Uterus (tissue), 3 donors: ENCODE measurements at regions not wholly inside any gene's neighbourhood (a gene's known extent, or its start where the extent isn't known, plus 50 kb on each side); places are given as distances from the start of the nearest gene placed in this dataset.

Source experiments
- DNase-seq, 2 donors: peaks; one replicate each; pipeline ENCODE4 v3.0.0-alpha.2; 2019 to 2020
- H3K27ac ChIP-seq, 2 donors: fragments of 200-600 bp; sonication (generic); 1 replicate in 1 of 2; 2 replicates in 1 of 2; pipeline ENCODE4 v1.5.1; 2016 to 2018
- H3K27me3 ChIP-seq, 2 donors: fragments of 200-600 bp; sonication (generic); one replicate each; pipeline ENCODE4 v1.5.1; 2018 to 2019; ENCODE audit warnings: control low read depth in 1 of 2
- H3K36me3 ChIP-seq, 2 donors: fragments of 200-600 bp; sonication (generic); one replicate each; pipeline ENCODE4 v1.5.1; 2019; ENCODE audit warnings: control low read depth in 1 of 2
- H3K4me1 ChIP-seq, 2 donors: fragments of 200-600 bp; sonication (generic); one replicate each; pipeline ENCODE4 v1.5.1; 2018 to 2019; ENCODE audit warnings: control low read depth in 1 of 2
- H3K4me3 ChIP-seq, 2 donors: fragments of 200-600 bp; sonication (generic); 1 replicate in 1 of 2; 2 replicates in 1 of 2; pipeline ENCODE4 v1.5.1; 2018 to 2019; ENCODE audit warnings: mild to moderate bottlenecking in 1 of 2
- H3K9me3 ChIP-seq, 2 donors: fragments of 200-600 bp; sonication (generic); one replicate each; pipeline ENCODE4 v1.5.1; 2019; ENCODE audit warnings: control low read depth in 1 of 2
- POLR2A ChIP-seq, 2 donors: fragments of 450-650 bp; IDR thresholded peaks; one replicate each; pipeline ENCODE4 v1.6.1; 2016; ENCODE audit warnings: antibody characterized with exemption in 2 of 2, mild to moderate bottlenecking in 1 of 2, moderate library complexity in 1 of 2
- intact Hi-C: fragments of 100-400 bp; cut with DNase I; formaldehyde crosslinking; loops from one replicate; pipeline ENCODE4 v1.15.1; 2023; ENCODE audit warnings: low total_unique reads
- TF ChIP-seq, protein P1 (sequence below), 4 experiments: fragments of 200-600 bp in 2 of 4; fragments of 450-650 bp in 2 of 4; sonication (generic) in 2 of 4; IDR thresholded peaks; one replicate each; pipeline ENCODE4 v1.5.1; 2016 to 2019; ENCODE audit warnings: antibody characterized with exemption in 4 of 4, mild to moderate bottlenecking in 2 of 4, moderate library complexity in 1 of 4
- donor health status: DM: yes; HTN: yes; CAD: no.

DNA sequence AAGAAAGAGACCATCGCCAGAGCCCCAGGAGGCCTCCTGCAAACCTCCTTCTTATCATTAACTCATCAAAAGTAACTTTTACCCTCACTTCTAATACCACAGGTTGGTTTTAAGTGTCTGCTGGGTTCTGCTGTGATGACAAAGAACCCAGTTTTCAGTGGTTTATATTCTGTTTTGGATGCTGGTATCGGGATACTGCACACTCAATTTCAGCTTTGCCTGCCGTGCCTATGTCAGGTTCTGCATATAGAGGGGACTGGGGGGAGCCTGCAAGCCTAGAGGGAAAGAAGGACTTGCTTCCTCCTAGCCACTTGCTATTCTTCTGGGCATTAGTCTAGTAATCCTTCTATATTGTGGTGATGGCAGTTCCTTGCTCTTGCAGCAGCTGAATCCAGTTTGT is 242.4 kb downstream of the KCNRG start:
- H3K27me3 ChIP-seq = no peaks in the 10 kb centered on the region
- no peaks in the 10 kb centered on the region for H3K36me3 ChIP-seq
- no peaks in the 10 kb centered on the region for H3K4me1 ChIP-seq
- H3K9me3 ChIP-seq = no peaks in the 10 kb centered on the region
- no peak overlapping the region for H3K4me3 ChIP-seq
- no peak for DNase-seq
- intact Hi-C loops = no loop called here
- no peak overlapping the region for H3K27ac ChIP-seq
- TF ChIP-seq POLR2A (IDR thresholded peaks at IDR 0.05) = no peak

DNA sequence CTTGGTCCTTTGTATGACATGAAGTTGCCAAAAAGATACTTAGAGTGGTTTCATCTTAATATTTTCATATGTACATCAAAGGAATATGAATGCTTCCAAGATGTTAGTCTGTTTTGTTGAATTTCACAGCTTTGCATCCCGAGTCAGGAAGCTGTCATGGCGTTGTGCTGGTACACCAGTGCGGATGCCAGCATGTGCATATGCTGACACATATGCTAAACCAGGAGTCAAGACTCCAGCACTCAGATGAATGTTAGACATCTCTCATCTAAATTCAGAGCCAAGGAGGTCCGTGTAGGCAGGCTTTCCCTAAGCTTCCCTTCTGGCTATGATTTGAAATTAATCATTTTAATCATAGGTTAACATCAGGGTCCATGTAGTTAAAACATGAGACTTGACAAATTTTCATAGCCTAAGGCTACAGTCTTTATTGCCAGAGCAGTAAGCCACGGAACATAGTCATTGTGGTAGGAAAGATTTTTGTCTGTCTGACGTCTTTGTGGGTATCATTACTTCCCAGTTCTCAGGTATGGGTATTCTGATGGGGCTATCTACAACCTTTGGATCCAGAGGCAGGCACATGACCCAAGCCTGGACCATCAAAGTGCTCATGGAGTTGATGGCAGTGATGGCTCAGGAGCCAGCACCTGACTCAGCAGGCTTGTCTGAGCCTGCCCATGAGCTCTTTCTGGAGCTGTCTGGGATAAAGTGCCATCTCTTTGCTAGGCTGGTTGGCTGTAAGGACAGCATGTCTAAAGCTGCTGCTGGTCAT is 246.1 kb downstream of the KCNRG start:
- no peaks in the 10 kb centered on the region for H3K9me3 ChIP-seq
- no peaks in the 10 kb centered on the region for H3K4me1 ChIP-seq
- H3K27me3 ChIP-seq = no peaks in the 10 kb centered on the region
- intact Hi-C loops = no loop called here
- no peak for TF ChIP-seq POLR2A (IDR thresholded peaks at IDR 0.05)
- TF ChIP-seq, protein P1, sequence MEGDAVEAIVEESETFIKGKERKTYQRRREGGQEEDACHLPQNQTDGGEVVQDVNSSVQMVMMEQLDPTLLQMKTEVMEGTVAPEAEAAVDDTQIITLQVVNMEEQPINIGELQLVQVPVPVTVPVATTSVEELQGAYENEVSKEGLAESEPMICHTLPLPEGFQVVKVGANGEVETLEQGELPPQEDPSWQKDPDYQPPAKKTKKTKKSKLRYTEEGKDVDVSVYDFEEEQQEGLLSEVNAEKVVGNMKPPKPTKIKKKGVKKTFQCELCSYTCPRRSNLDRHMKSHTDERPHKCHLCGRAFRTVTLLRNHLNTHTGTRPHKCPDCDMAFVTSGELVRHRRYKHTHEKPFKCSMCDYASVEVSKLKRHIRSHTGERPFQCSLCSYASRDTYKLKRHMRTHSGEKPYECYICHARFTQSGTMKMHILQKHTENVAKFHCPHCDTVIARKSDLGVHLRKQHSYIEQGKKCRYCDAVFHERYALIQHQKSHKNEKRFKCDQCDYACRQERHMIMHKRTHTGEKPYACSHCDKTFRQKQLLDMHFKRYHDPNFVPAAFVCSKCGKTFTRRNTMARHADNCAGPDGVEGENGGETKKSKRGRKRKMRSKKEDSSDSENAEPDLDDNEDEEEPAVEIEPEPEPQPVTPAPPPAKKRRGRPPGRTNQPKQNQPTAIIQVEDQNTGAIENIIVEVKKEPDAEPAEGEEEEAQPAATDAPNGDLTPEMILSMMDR (IDR thresholded peaks at IDR 0.05) = no peak
- no peak for DNase-seq
- no peak overlapping the region for H3K27ac ChIP-seq
- no peak overlapping the region for H3K4me3 ChIP-seq
- no peaks in the 10 kb centered on the region for H3K36me3 ChIP-seq

DNA sequence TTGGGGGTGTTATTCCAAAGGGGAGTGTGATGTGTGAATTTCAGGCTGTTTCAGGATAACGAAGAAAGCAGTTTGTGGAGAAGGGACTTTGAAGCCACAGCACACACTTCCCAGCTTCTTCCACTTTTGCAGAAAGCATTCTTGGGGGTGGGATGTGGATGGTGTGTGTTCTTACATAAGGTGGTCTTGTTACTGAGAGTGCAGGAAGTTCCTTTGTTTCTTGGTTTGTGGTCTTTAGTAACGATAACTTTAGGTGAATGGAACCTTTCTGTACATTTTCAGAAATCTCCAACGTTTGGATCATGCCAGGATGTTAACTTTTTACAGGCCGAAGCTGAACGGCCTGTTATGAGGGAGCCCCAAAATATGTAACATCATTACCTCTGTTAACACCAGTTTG is 251.8 kb downstream of the KCNRG start:
- H3K27ac ChIP-seq = no peak overlapping the region
- DNase-seq = no peak
- intact Hi-C loops = no loop called here

DNA sequence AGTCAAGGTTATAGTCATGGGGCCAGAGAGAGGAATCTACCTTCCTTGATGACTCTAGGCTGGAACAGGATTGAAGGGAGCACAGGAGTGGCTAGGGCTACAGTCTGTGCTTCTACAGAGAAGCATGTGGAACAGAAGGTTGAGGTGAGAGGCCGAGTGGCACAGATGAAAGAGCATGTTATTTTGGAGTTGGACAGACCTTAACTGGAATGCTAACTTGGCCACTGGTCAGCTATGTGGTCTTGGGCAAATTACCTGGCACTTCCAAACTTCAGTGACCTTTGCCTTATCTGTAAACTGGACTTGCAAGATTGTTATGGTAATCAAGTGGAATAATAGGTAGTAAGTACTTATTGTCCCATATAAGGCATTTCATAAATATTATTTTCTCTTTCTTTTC is 252.7 kb downstream of the KCNRG start:
- H3K27me3 ChIP-seq = no peaks in the 10 kb centered on the region
- no peaks in the 10 kb centered on the region for H3K36me3 ChIP-seq
- no peak overlapping the region for H3K4me3 ChIP-seq
- no peak overlapping the region for H3K27ac ChIP-seq
- no peaks in the 10 kb centered on the region for H3K4me1 ChIP-seq
- intact Hi-C loops = no loop called here
- no peaks in the 10 kb centered on the region for H3K9me3 ChIP-seq
- DNase-seq = no peak
- TF ChIP-seq, protein P1 (IDR thresholded peaks at IDR 0.05) = no peak

More for the DNA sequence above, 251.8 kb downstream of the KCNRG start:
- TF ChIP-seq POLR2A (IDR thresholded peaks at IDR 0.05) = no peak
- TF ChIP-seq, protein P1 (IDR thresholded peaks at IDR 0.05) = no peak
- H3K4me1 ChIP-seq = no peaks in the 10 kb centered on the region
- H3K27me3 ChIP-seq = no peaks in the 10 kb centered on the region
- H3K4me3 ChIP-seq = no peak overlapping the region
- no peaks in the 10 kb centered on the region for H3K36me3 ChIP-seq
- no peaks in the 10 kb centered on the region for H3K9me3 ChIP-seq

DNA sequence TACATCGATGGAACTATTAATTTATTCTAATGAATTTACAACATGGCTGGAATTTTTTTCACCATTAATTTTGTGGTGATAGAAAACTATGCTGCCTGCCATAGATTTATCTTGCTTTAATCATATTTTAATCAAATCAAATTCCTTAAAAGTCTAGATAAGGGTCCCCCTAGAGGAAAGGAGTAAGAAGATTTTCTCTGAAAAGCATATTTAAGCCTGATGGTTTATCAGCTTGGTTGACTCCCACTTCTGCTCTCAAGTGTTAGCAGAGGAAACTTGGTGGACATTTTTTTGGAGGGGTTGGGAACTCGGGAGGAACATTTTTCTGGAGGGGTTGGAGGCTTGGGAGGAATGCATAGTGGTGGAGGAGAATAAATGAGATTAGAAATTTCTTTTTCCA is 253.3 kb downstream of the KCNRG start:
- Histone ChIP-seq H3K36me3 (no peaks in the 10 kb centered on the region), H3K9me3 (no peaks in the 10 kb centered on the region), H3K27me3 (no peaks in the 10 kb centered on the region), H3K4me3 (no peak overlapping the region), H3K4me1 (no peaks in the 10 kb centered on the region), H3K27ac (no peak overlapping the region)
- no peak for DNase-seq
- intact Hi-C loops = no loop called here
- no peak for TF ChIP-seq POLR2A (IDR thresholded peaks at IDR 0.05)
- TF ChIP-seq, protein P1 (IDR thresholded peaks at IDR 0.05) = no peak
